ENCODE measurements at regions not wholly inside any gene's neighbourhood (a gene's known extent, or its start where the extent isn't known, plus 50 kb on each side); places are given as distances from the start of the nearest gene placed in this dataset.

GRCh38 chr13:50341526-50341925, 326.3 kb downstream of the KCNRG start:
- no peak overlapping the region for H3K4me3 ChIP-seq (ENCODE audit: low read depth, low read length)
- no peak for FAIRE-seq
- DNase-seq (ENCODE audit: low read depth) = no peak
- H3K36me3 ChIP-seq (ENCODE audit: control insufficient read depth, insufficient read depth, low read length) = no peaks in the 10 kb centered on the region
- no peaks in the 10 kb centered on the region for H3K27me3 ChIP-seq (ENCODE audit: control insufficient read depth, insufficient read depth, low read length)
- TF ChIP-seq CTCF (IDR thresholded peaks at IDR 0.05; ENCODE audit: insufficient read depth, low read length, severe bottlenecking) = no peak

- no peak overlapping the region for H3K4me3 ChIP-seq (ENCODE audit: low read depth, low read length)
- H3K27me3 ChIP-seq (ENCODE audit: control insufficient read depth, insufficient read depth, low read length) = no peaks in the 10 kb centered on the region
- DNase-seq (ENCODE audit: low read depth) (peak; percentile 10), FAIRE-seq (no peak)
- no peak for TF ChIP-seq CTCF (IDR thresholded peaks at IDR 0.05; ENCODE audit: insufficient read depth, low read length, severe bottlenecking)
- no peaks in the 10 kb centered on the region for H3K36me3 ChIP-seq (ENCODE audit: control insufficient read depth, insufficient read depth, low read length)
Measured at GRCh38 chr13:50344717-50345116, 329.5 kb downstream of the KCNRG start.

- FAIRE-seq = no peak
- no peak for DNase-seq (ENCODE audit: low read depth)
- no peaks in the 10 kb centered on the region for H3K36me3 ChIP-seq (ENCODE audit: control insufficient read depth, insufficient read depth, low read length)
- no peak overlapping the region for H3K4me3 ChIP-seq (ENCODE audit: low read depth, low read length)
- TF ChIP-seq CTCF (IDR thresholded peaks at IDR 0.05; ENCODE audit: insufficient read depth, low read length, severe bottlenecking) = no peak
- no peaks in the 10 kb centered on the region for H3K27me3 ChIP-seq (ENCODE audit: control insufficient read depth, insufficient read depth, low read length)
Measured at GRCh38 chr13:50345804-50346203, 330.6 kb downstream of the KCNRG start.

- TF ChIP-seq CTCF (IDR thresholded peaks at IDR 0.05; ENCODE audit: insufficient read depth, low read length, severe bottlenecking) = no peak
- no peak for FAIRE-seq
Measured at GRCh38 chr13:50348371-50348770, 333.1 kb downstream of the KCNRG start.

GRCh38 chr13:50352720-50353480, 337.7 kb downstream of the KCNRG start:
- TF ChIP-seq CTCF (IDR thresholded peaks at IDR 0.05; ENCODE audit: insufficient read depth, low read length, severe bottlenecking) = no peak
- no peaks in the 10 kb centered on the region for H3K36me3 ChIP-seq (ENCODE audit: control insufficient read depth, insufficient read depth, low read length)
- no peak overlapping the region for H3K4me3 ChIP-seq (ENCODE audit: low read depth, low read length)
- no peaks in the 10 kb centered on the region for H3K27me3 ChIP-seq (ENCODE audit: control insufficient read depth, insufficient read depth, low read length)
- DNase-seq (ENCODE audit: low read depth) = no peak
- no peak for FAIRE-seq

More at GRCh38 chr13:50348371-50348770, 333.1 kb downstream of the KCNRG start:
- Histone ChIP-seq H3K36me3 (ENCODE audit: control insufficient read depth, insufficient read depth, low read length) (no peaks in the 10 kb centered on the region), H3K4me3 (ENCODE audit: low read depth, low read length) (no peak overlapping the region), H3K27me3 (ENCODE audit: control insufficient read depth, insufficient read depth, low read length) (no peaks in the 10 kb centered on the region)
- DNase-seq (ENCODE audit: low read depth) = no peak

Measured in bronchial epithelial cell (primary cell).